GM23338 (cell line): ENCODE measurements at regions not wholly inside any gene's neighbourhood (a gene's known extent, or its start where the extent isn't known, plus 50 kb on each side); places are given as distances from the start of the nearest gene placed in this dataset.

ENCODE experiments used
- EZH2 ChIP-seq: fragments of 200-600 bp; sonication (generic); IDR thresholded peaks from one replicate; pipeline ENCODE4 v1.8.0; 2017; ENCODE audit warnings: antibody characterized with exemption, mild to moderate bottlenecking, low read depth; ENCODE audit not compliant: unreplicated experiment
- REST ChIP-seq: IDR thresholded peaks from one replicate; pipeline ENCODE4 v1.6.1; 2018; ENCODE audit warnings: antibody characterized with exemption; ENCODE audit not compliant: unreplicated experiment
- TF ChIP-seq, protein P1 (sequence below), 2 experiments: fragments of 200-600 bp in 1 of 2; sonication (generic) in 1 of 2; conservative IDR thresholded peaks; 2 replicates each; pipeline versions ENCODE4 v1.5.1 to v1.6.1; 2016 to 2017; ENCODE audit warnings: antibody characterized with exemption in 2 of 2, low read depth in 2 of 2, mild to moderate bottlenecking in 2 of 2, moderate library complexity in 1 of 2

- TF ChIP-seq, protein P1, sequence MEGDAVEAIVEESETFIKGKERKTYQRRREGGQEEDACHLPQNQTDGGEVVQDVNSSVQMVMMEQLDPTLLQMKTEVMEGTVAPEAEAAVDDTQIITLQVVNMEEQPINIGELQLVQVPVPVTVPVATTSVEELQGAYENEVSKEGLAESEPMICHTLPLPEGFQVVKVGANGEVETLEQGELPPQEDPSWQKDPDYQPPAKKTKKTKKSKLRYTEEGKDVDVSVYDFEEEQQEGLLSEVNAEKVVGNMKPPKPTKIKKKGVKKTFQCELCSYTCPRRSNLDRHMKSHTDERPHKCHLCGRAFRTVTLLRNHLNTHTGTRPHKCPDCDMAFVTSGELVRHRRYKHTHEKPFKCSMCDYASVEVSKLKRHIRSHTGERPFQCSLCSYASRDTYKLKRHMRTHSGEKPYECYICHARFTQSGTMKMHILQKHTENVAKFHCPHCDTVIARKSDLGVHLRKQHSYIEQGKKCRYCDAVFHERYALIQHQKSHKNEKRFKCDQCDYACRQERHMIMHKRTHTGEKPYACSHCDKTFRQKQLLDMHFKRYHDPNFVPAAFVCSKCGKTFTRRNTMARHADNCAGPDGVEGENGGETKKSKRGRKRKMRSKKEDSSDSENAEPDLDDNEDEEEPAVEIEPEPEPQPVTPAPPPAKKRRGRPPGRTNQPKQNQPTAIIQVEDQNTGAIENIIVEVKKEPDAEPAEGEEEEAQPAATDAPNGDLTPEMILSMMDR (conservative IDR thresholded peaks at IDR 0.05; ENCODE audit: low read depth in 2 of 2), result no peak
- TF ChIP-seq REST (no peak), EZH2 (no peak)
These were observed 226.3 kb upstream of the ANKRD50 start for GRCh38 chr4:124938836-124939235.
